Esophagus squamous epithelium (tissue), 4 donors: ENCODE measurements at regions not wholly inside any gene's neighbourhood (a gene's known extent, or its start where the extent isn't known, plus 50 kb on each side); places are given as distances from the start of the nearest gene placed in this dataset.

Experiments used
- CTCF ChIP-seq, 6 experiments: fragments of 450-650 bp in 4 of 6; fragments of 200-600 bp in 2 of 6; sonication (generic) in 2 of 6; IDR thresholded peaks; one replicate each; pipeline ENCODE4 v1.5.1; 2016 to 2019; ENCODE audit warnings: antibody characterized with exemption in 6 of 6, mild to moderate bottlenecking in 4 of 6, moderate library complexity in 4 of 6
- POLR2A ChIP-seq, 4 donors: fragments of 450-650 bp; IDR thresholded peaks; one replicate each; pipeline ENCODE4 v1.6.1; 2017; ENCODE audit warnings: antibody characterized with exemption in 4 of 4, mild to moderate bottlenecking in 4 of 4, moderate library complexity in 3 of 4

GRCh38 chr1:182173808-182174512 is 112.4 kb upstream of the ZNF648 start:
- TF ChIP-seq CTCF (IDR thresholded peaks at IDR 0.05) (no peak), POLR2A (IDR thresholded peaks at IDR 0.05) (no peak)
